HCT116 (cell line): ENCODE measurements at regions not wholly inside any gene's neighbourhood (a gene's known extent, or its start where the extent isn't known, plus 50 kb on each side); places are given as distances from the start of the nearest gene placed in this dataset.

Source experiments
- ATAC-seq: fragments of 200-7000 bp; cut with Tn5 transposase; 2 replicates; pipeline ENCODE4 v1.9.1; 2020; ENCODE audit warnings: mild to moderate bottlenecking, moderate library complexity
- BruUV-seq: library from RNA; stranded (reverse); fragments of 400-500 nt; replicated peaks from 2 replicates; lab custom pipeline; 2021; lab: Mats Ljungman, UMichigan
- CTCF ChIA-PET: fragments of 300-600 bp; sonication (Branson Sonifier 250); formaldehyde crosslinking; loops from one replicate; lab custom pipeline; 2021; ENCODE audit warnings: antibody characterized with exemption; lab: Charles Lee
- POLR2A ChIA-PET: fragments of 300-600, 350-600 bp; sonication (Branson Sonifier 250); formaldehyde crosslinking; loops from one replicate; lab custom pipeline; 2021; ENCODE audit warnings: antibody characterized with exemption; lab: Charles Lee
- RAD21 ChIA-PET, 2 experiments: fragments of 300-600 bp; sonication (Branson Sonifier 250); formaldehyde crosslinking; loops; one replicate each; lab custom pipeline; 2023; ENCODE audit warnings: low total read pairs in 2 of 2; ENCODE audit not compliant: uncharacterized antibody in 2 of 2, unreplicated experiment in 2 of 2, low non-redundant PET in 1 of 2; lab: Charles Lee
- DNase-seq: peaks from one replicate; pipeline ENCODE4 v3.0.0-alpha.2; 2010; ENCODE audit warnings: low read depth, low spot score
- H2AFZ ChIP-seq: fragments of 200-600 bp; shearing (Covaris generic), sonication (generic); 2 replicates; pipeline ENCODE4 v1.6.1; 2017; ENCODE audit warnings: low read depth, mixed run types, mixed read lengths, antibody characterized with exemption, low read length; ENCODE audit not compliant: poor library complexity, severe bottlenecking
- H3K27ac ChIP-seq: 2 replicates; pipeline ENCODE4 v1.5.1; 2012; ENCODE audit warnings: low read depth, low read length
- H3K27me3 ChIP-seq: fragments of 200-600 bp; sonication (generic); 2 replicates; pipeline ENCODE4 v1.6.1; 2016; ENCODE audit warnings: mixed run types, low read length, mixed read lengths; ENCODE audit not compliant: insufficient read depth
- H3K36me3 ChIP-seq, 2 experiments: fragments of 200-500 bp in 1 of 2; fragments of 200-600 bp in 1 of 2; sonication (Bioruptor generic) in 1 of 2; sonication (generic) in 1 of 2; 2 replicates each; pipeline versions ENCODE4 v1.5.1 to v1.6.1; 2014 to 2016; ENCODE audit warnings: low read length in 2 of 2, inconsistent platforms in 1 of 2, mixed read lengths in 1 of 2, mixed run types in 1 of 2; ENCODE audit not compliant: insufficient read depth in 2 of 2, control insufficient read depth in 1 of 2
- H3K4me1 ChIP-seq, 2 experiments: fragments of 200-600 bp in 1 of 2; sonication (generic) in 1 of 2; 2 replicates each; pipeline versions ENCODE4 v1.5.1 to v1.6.1; 2012 to 2017; ENCODE audit warnings: low read length in 2 of 2, inconsistent platforms in 1 of 2, mild to moderate bottlenecking in 1 of 2, mixed read lengths in 1 of 2, mixed run types in 1 of 2, moderate library complexity in 1 of 2; ENCODE audit not compliant: insufficient read depth in 2 of 2, control insufficient read depth in 1 of 2
- H3K4me2 ChIP-seq: fragments of 200-600 bp; sonication (generic); 2 replicates; pipeline ENCODE4 v1.6.1; 2017; ENCODE audit warnings: mixed run types, low read length, mixed read lengths
- H3K4me3 ChIP-seq, 2 experiments: fragments of 200-600 bp in 1 of 2; sonication (generic) in 1 of 2; replicated peaks in 1 of 2; 2 replicates each; pipeline ENCODE4 v1.5.1; 2011 to 2016; ENCODE audit warnings: low read length in 2 of 2, control low read depth in 1 of 2, low read depth in 1 of 2, mild to moderate bottlenecking in 1 of 2, mixed read lengths in 1 of 2, mixed run types in 1 of 2
- H3K79me2 ChIP-seq: fragments of 200-600 bp; sonication (generic); 2 replicates; pipeline ENCODE4 v1.6.1; 2017; ENCODE audit warnings: mild to moderate bottlenecking, mixed run types, low read length, moderate library complexity, mixed read lengths; ENCODE audit not compliant: insufficient read depth
- H3K9ac ChIP-seq: fragments of 200-600 bp; sonication (generic); 2 replicates; pipeline ENCODE4 v1.6.1; 2016; ENCODE audit warnings: low read length, mixed read lengths
- H3K9me2 ChIP-seq: fragments of 200-600 bp; sonication (generic), shearing (Covaris generic); 2 replicates; pipeline ENCODE4 v1.6.1; 2017; ENCODE audit warnings: mixed run types, mild to moderate bottlenecking, moderate library complexity; ENCODE audit not compliant: insufficient read depth
- H3K9me3 ChIP-seq, 2 experiments: fragments of 200-500 bp in 1 of 2; fragments of 200-600 bp in 1 of 2; sonication (Bioruptor generic) in 1 of 2; sonication (generic) in 1 of 2; 2 replicates each; pipeline ENCODE4 v1.6.1; 2014 to 2017; ENCODE audit warnings: low read length in 2 of 2, mixed read lengths in 2 of 2, inconsistent platforms in 1 of 2, low read depth in 1 of 2, mild to moderate bottlenecking in 1 of 2, mixed run types in 1 of 2, moderate library complexity in 1 of 2; ENCODE audit not compliant: control insufficient read depth in 1 of 2, insufficient read depth in 1 of 2
- H4K20me1 ChIP-seq: fragments of 200-600 bp; sonication (generic), shearing (Covaris generic); 2 replicates; pipeline ENCODE4 v1.6.1; 2017; ENCODE audit warnings: mixed run types, mild to moderate bottlenecking, moderate library complexity; ENCODE audit not compliant: insufficient read depth
- ELF1 ChIP-seq: IDR thresholded peaks from 2 replicates; pipeline ENCODE4 v1.6.1; 2012; ENCODE audit warnings: low read depth, borderline replicate concordance
- EZH2 ChIP-seq: fragments of 200-600 bp; sonication (generic); IDR thresholded peaks from 2 replicates; pipeline ENCODE4 v1.6.1; 2017; ENCODE audit warnings: antibody characterized with exemption, mixed run types
- EZH2phosphoT487 ChIP-seq: fragments of 200-600 bp; IDR thresholded peaks from 2 replicates; pipeline ENCODE4 v1.6.1; 2018; ENCODE audit warnings: antibody characterized with exemption, borderline replicate concordance
- JUND ChIP-seq: IDR thresholded peaks from 2 replicates; pipeline ENCODE4 v1.6.1; 2012
- POLR2AphosphoS5 ChIP-seq: IDR thresholded peaks from 2 replicates; pipeline ENCODE4 v1.6.1; 2011; ENCODE audit warnings: mild to moderate bottlenecking, low read depth, low read length, moderate library complexity
- REST ChIP-seq: IDR thresholded peaks from 2 replicates; pipeline ENCODE4 v1.6.1; 2012; ENCODE audit warnings: low read depth
- SIN3A ChIP-seq: IDR thresholded peaks from 2 replicates; pipeline ENCODE4 v1.6.1; 2012; ENCODE audit warnings: low read depth
- SRF ChIP-seq: IDR thresholded peaks from 2 replicates; pipeline ENCODE4 v1.6.1; 2012; ENCODE audit warnings: low read depth
- YY1 ChIP-seq: IDR thresholded peaks from 2 replicates; pipeline ENCODE4 v1.6.1; 2011; ENCODE audit warnings: low read length, low read depth, moderate library complexity, mild to moderate bottlenecking; ENCODE audit not compliant: insufficient replicate concordance; ENCODE audit errors: extremely low read depth
- ZBTB33 ChIP-seq: IDR thresholded peaks from 2 replicates; pipeline ENCODE4 v1.6.1; 2011; ENCODE audit warnings: mild to moderate bottlenecking, low read length, moderate library complexity; ENCODE audit not compliant: insufficient replicate concordance; ENCODE audit errors: extremely low read depth
- ZFX ChIP-seq: fragments of 450-650 bp; IDR thresholded peaks from 2 replicates; pipeline ENCODE4 v1.6.1; 2017
- ZNF274 ChIP-seq: fragments of 200-500 bp; sonication (Bioruptor generic); IDR thresholded peaks from 2 replicates; pipeline ENCODE4 v1.6.1; 2014; ENCODE audit warnings: mild to moderate bottlenecking, low read depth, low read length, inconsistent platforms
- intact Hi-C: fragments of 100-400 bp; cut with micrococcal nuclease; formaldehyde crosslinking; loops from 2 replicates; pipeline ENCODE4 v1.10.0; 2022
- TF ChIP-seq, protein P1 (sequence below): IDR thresholded peaks from 2 replicates; pipeline ENCODE4 v1.6.1; 2012
- TF ChIP-seq, protein P2 (sequence below), 3 experiments: fragments of 200-600 bp in 1 of 3; sonication (generic) in 1 of 3; IDR thresholded peaks in 2 of 3; conservative IDR thresholded peaks in 1 of 3; 2 replicates each; pipeline ENCODE4 v1.5.1; 2012 to 2017; ENCODE audit warnings: low read depth in 2 of 3, low read length in 2 of 3, antibody characterized with exemption in 1 of 3, borderline replicate concordance in 1 of 3, control low read depth in 1 of 3, mild to moderate bottlenecking in 1 of 3, mixed read lengths in 1 of 3, mixed run types in 1 of 3, moderate library complexity in 1 of 3; ENCODE audit not compliant: insufficient read depth in 1 of 3

- Histone ChIP-seq H2AFZ (no peak overlapping the region), H3K79me2 (no peaks in the 10 kb centered on the region), H3K4me1 (no peaks in the 10 kb centered on the region), H4K20me1 (no peaks in the 10 kb centered on the region), H3K27ac (no peak overlapping the region), H3K27me3 (peaks cover 8% of the 10 kb centered on the region; the same call in 1 of the 2 replicates), H3K4me2 (no peak overlapping the region), H3K36me3 (no peaks in the 10 kb centered on the region), H3K4me3 (no peak overlapping the region), H3K9ac (no peak overlapping the region), H3K9me3 (no peaks in the 10 kb centered on the region), H3K9me2 (no peaks in the 10 kb centered on the region)
- ChIA-PET POLR2A (no interaction called here), RAD21 (no interaction called here), CTCF (no interaction called here)
- no TSS peak for BruUV-seq
- no peak for DNase-seq
- intact Hi-C loops = no loop called here
- ATAC-seq = no peak
- TF ChIP-seq, protein P1, sequence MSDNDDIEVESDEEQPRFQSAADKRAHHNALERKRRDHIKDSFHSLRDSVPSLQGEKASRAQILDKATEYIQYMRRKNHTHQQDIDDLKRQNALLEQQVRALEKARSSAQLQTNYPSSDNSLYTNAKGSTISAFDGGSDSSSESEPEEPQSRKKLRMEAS = no peak
- no peak for TF ChIP-seq SRF
- TF ChIP-seq, protein P2, sequence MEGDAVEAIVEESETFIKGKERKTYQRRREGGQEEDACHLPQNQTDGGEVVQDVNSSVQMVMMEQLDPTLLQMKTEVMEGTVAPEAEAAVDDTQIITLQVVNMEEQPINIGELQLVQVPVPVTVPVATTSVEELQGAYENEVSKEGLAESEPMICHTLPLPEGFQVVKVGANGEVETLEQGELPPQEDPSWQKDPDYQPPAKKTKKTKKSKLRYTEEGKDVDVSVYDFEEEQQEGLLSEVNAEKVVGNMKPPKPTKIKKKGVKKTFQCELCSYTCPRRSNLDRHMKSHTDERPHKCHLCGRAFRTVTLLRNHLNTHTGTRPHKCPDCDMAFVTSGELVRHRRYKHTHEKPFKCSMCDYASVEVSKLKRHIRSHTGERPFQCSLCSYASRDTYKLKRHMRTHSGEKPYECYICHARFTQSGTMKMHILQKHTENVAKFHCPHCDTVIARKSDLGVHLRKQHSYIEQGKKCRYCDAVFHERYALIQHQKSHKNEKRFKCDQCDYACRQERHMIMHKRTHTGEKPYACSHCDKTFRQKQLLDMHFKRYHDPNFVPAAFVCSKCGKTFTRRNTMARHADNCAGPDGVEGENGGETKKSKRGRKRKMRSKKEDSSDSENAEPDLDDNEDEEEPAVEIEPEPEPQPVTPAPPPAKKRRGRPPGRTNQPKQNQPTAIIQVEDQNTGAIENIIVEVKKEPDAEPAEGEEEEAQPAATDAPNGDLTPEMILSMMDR (IDR thresholded peaks at IDR 0.05 in 2 of 3, conservative IDR thresholded peaks at IDR 0.05 in 1 of 3; ENCODE audit: borderline replicate concordance in 1 of 3, insufficient read depth in 1 of 3, low read depth in 2 of 3, low read length in 2 of 3) = no peak
- no peak for TF ChIP-seq REST
- no peak for TF ChIP-seq ZNF274
- TF ChIP-seq POLR2AphosphoS5 = no peak
- no peak for TF ChIP-seq SIN3A
- no peak for TF ChIP-seq EZH2
- no peak for TF ChIP-seq ZBTB33
- no peak for TF ChIP-seq ZFX
- no peak for TF ChIP-seq JUND
- TF ChIP-seq YY1 = no peak
- TF ChIP-seq EZH2phosphoT487 = no peak
- no peak for TF ChIP-seq ELF1
Observed at GRCh38 chr16:54739381-54739780, 191.3 kb upstream of the IRX5 start.
